ENCODE measurements at regions not wholly inside any gene's neighbourhood (a gene's known extent, or its start where the extent isn't known, plus 50 kb on each side); places are given as distances from the start of the nearest gene placed in this dataset.
A peak's percentile ranks its signal among the peaks of the same experiment; 100 is the strongest.

DNA sequence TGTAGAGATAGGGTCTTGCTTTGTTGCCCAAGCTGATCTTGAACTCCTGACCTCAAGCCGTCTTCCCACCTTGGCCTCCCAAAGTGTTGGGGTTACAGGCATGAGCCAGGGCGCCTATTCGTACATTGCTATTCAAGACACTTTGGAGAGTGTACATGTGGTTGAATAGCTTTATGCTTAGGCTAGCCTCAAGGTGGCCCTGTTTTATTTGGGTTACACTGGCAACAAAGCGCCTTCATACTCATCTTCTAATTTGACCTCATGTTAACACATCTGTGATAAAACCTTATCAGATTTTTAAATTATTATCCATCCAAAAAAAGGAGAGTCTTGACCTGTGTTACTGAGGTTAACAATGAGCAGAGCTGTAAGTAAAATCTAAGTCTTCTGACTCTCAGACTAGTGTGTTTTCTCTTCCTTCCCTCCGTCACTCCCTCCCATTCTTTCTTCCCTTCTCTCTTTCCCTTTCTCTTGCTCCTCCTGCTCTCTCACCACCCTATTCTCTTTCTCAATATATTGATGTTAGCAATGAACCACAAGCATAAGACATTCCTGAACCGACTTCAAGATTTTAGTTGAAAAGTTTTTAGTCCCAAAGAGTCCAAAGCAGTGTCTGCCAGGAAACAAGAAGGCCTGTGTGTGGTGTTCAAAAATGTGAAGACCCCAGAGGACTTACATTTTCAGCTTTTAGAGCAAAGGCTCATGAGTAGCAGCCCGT lies 603.7 kb upstream of the CFAP20DC start:
- no peak for TF ChIP-seq CTCF (IDR thresholded peaks at IDR 0.05)
- no peak for DNase-seq (ENCODE audit: low spot score)
- no peak overlapping the region for H3K27ac Mint-ChIP-seq (ENCODE audit: unreplicated experiment)
- H3K4me3 Mint-ChIP-seq (ENCODE audit: unreplicated experiment), result no peak overlapping the region
- H3K4me1 Mint-ChIP-seq (ENCODE audit: low read depth), result peaks cover 9% of the 10 kb centered on the region
- peaks cover 13% of the 10 kb centered on the region for H3K36me3 Mint-ChIP-seq (ENCODE audit: low read depth)
- peaks cover 27% of the 10 kb centered on the region for H3K9me3 Mint-ChIP-seq (ENCODE audit: low read depth)
- no peaks in the 10 kb centered on the region for H3K27me3 Mint-ChIP-seq (ENCODE audit: low read depth)

DNA sequence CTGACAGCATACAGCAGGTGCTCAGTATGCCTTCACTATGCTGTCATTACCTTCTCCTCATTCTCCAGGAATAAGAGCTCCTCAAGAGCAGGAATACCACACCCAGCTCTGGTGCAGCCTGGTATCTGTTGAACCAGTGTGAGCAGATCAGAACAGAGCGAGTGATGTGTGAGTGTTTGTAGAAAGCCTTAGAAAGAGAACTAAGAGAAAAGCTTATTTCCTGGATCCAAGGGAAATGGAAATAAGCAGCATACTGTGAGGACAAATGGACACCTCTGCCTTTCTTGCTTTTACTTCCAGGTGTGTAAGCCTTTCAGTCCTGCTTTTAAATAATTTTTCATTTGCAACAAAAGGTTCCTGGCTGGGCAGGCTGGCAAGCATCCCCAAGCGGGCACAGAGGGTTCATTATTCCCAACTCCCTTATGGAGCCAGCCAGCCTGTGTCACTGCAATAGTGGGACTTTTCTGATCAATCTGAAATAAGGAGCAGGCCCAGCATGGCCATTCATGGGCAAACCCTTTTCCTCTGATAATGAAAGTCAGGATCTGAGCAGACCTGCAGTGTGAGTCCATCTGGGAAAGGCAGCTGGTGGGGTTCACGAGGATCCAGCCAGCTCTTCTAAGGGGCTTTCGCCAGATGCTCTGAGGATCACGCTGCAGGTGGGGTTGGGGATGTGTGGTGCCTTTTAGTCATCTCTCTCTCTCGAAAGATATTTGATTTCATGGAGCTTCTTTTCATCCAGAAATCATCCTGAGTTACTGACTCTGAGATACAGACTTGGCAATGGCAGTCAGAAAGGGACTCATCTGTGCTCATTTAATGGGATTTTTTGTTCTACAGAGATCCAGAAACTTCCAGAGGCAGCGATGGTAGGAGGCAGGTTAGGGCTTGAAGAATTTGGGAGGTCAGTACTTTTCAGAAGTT lies 594.9 kb upstream of the CFAP20DC start:
- Mint-ChIP-seq H3K4me3 (ENCODE audit: unreplicated experiment) (no peak overlapping the region), H3K9me3 (ENCODE audit: low read depth) (peaks cover 13% of the 10 kb centered on the region), H3K27ac (ENCODE audit: unreplicated experiment) (no peak overlapping the region), H3K36me3 (ENCODE audit: low read depth) (peaks cover 6% of the 10 kb centered on the region), H3K4me1 (ENCODE audit: low read depth) (peaks cover 10% of the 10 kb centered on the region), H3K27me3 (ENCODE audit: low read depth) (peaks cover 4% of the 10 kb centered on the region)
- TF ChIP-seq CTCF (IDR thresholded peaks at IDR 0.05), result no peak
- DNase-seq (ENCODE audit: low spot score), result no peak

GRCh38 chr3:59641169-59641899 lies 591.5 kb upstream of the CFAP20DC start:
- peaks cover 10% of the 10 kb centered on the region for H3K4me1 Mint-ChIP-seq (ENCODE audit: low read depth)
- H3K27me3 Mint-ChIP-seq (ENCODE audit: low read depth), result peaks cover 4% of the 10 kb centered on the region
- H3K36me3 Mint-ChIP-seq (ENCODE audit: low read depth), result no peaks in the 10 kb centered on the region
- no peak overlapping the region for H3K4me3 Mint-ChIP-seq (ENCODE audit: unreplicated experiment)
- no peak for DNase-seq (ENCODE audit: low spot score)
- no peak for TF ChIP-seq CTCF (IDR thresholded peaks at IDR 0.05)
- no peaks in the 10 kb centered on the region for H3K9me3 Mint-ChIP-seq (ENCODE audit: low read depth)
- no peak overlapping the region for H3K27ac Mint-ChIP-seq (ENCODE audit: unreplicated experiment)

DNA sequence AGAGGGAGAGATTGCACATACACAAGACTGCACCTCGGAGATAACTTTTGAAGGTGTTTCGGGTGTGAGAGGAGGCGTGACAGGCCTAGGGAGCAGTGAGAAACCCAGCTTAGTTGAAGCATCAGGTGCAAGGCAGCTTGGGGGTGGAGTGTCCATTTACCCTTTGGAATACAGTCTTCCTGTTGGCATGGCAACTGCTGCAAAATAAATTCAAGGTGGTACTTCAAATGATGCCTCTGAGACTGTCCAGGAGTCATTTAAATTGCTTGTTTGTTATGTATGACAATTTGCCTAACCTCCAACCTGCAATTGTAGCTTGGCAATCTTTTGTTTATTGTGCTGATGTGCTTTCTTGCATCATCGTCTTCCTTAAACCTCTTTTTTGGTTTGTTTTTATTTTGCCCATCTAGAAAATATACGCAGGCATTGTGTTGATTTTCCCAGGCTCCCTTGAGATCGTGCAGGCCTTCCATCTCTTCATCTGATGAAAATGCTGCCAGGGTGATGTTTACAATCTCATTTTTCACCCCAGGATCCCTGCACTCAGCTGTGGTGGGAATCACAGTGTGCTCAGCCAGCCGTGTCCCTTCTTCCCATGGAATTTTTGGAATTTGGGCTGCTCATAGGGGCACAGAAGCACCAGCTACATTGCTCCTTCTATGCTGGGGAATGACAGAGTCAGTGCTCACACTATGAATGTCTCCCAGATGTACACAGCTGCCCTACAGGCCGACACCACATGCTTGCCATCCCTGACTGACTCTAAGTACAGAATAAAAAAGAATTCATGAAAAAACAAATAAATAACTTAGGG lies 583.1 kb upstream of the CFAP20DC start:
- Mint-ChIP-seq H3K4me3 (ENCODE audit: unreplicated experiment) (no peak overlapping the region), H3K27ac (ENCODE audit: unreplicated experiment) (peak overlapping the region; percentile 77), H3K27me3 (ENCODE audit: low read depth) (no peaks in the 10 kb centered on the region), H3K4me1 (ENCODE audit: low read depth) (peaks cover 30% of the 10 kb centered on the region), H3K36me3 (ENCODE audit: low read depth) (no peaks in the 10 kb centered on the region), H3K9me3 (ENCODE audit: low read depth) (peaks cover 6% of the 10 kb centered on the region)
- no peak for DNase-seq (ENCODE audit: low spot score)
- TF ChIP-seq CTCF (IDR thresholded peaks at IDR 0.05), result no peak
